GM19372 (cell line): ENCODE measurements at regions not wholly inside any gene's neighbourhood (a gene's known extent, or its start where the extent isn't known, plus 50 kb on each side); places are given as distances from the start of the nearest gene placed in this dataset.
"Not testable (repeated sequence)": the region's sequence is repeated elsewhere in the genome, so short reads cannot be mapped to it uniquely, and the experiment has no call there.

Experiments used
- ATAC-seq: cut with Tn5 transposase; IDR thresholded peaks from one replicate; pipeline ENCODE4 v1.9.1; 2021; ENCODE audit warnings: mild to moderate bottlenecking, low read depth, moderate library complexity; ENCODE audit not compliant: unreplicated experiment

DNA sequence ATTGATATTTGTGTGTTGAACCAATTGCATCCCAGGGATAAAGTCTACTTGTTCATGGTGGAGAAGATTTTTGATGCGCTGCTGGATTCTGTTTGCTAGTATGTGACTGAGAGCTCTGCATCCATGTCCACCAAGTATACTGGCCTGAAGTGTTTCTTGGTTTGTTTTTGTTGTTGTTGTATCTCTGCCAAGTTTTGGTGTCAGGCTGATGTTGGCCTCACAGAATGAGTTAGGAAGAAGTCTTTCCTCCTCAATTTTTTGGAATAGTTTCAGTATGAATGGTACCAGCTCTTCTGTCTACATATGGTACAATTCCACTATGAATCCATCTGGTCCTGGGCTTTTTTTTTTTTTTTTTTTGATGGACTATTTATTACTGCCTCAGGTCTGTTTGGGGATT is 50.9 kb upstream of the OSTN start:
- no peak for ATAC-seq

DNA sequence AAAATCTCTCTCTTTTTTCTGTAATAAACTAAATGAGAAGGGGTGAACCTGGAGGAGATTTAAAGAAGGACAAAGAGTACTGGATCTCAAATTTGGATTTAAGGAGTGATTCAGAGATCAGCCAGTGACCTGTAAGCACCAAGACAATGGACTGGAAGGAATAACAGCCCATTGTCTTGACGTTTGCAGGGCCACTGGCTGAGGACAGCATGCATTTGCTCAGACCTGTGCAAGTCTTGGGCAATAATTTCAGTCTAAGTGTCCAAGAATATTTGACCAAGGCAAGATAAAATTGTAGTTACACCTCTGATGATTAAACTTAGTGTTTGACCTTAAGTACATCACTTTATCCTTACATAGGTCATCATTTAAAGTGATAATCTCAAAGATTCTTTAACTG is 55.8 kb upstream of the OSTN start:
- no peak for ATAC-seq

DNA sequence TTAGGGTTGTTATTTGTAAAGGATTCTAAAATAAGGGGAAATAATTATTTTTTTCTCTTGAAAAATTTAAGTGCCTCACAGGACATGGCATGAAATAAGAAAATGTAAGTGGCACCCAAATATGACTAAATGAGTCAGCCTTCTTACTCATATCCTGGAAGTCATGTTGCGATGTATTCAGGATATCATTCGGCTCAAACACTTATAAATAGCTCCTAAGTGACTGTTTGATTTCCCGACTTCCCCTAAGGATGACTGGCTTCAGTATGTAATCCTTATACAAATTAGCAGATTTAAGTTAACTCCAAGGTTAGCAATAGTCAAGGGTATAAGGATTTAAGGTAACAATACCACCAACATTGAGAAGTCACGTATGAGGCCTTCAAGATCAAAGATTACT is 57.3 kb upstream of the OSTN start:
- no peak for ATAC-seq

DNA sequence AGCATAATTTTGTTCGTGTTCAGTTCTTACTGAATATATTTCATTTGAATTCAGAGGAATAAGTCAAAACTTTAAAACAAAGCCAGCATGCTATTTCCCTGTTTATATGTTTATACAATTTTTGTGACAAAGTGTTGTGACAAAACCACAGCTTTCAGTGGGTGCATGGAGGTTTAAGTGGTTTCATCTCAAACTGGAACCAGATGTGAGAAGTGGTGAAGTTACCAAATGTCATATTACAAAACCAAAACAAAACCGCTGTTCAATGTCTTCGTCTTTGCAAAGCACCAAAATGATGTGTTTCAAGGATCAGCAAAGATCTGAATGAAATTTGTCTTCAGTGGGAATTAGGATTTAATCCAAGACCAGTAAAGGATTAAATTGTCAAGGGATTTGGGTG is 59.3 kb upstream of the OSTN start:
- ATAC-seq = peak; percentile 56

DNA sequence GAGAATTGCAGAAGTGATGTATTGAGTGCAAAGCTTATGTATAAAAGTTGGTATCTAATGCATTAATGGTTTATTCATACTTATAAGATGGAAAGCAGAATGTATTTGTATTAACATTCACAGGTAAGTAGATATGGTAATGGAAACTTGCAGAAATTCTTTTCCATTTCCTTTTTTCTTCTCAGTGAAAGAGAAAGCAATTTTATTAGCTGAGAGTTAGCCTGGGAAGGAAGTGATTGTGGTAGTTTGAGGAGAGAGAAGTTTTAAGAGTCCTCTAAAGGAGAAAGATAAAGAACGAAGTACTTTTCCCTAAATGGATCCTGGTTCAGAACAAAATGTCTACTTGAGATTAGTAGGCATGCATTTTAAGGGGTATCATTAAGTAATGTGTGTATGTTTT is 60.1 kb upstream of the OSTN start:
- peak; percentile 31 for ATAC-seq

DNA sequence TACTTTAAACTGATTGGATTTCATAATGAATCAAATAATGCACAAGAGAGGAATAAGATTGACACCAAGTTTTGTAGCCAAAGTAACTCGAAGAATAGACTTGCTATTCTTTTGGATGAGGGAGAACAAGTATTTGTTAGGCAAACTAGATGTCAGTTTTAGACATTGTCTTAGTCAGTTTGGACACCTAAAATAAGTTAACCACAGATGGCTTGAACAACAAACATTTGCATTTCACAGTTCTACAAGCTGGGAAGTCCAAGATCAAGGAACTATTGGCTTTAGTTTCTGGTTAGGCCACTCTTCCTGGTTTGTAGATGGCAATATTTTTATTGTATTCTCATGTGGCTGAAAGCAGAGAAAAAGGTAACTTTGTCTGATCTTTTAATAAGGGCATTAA is 61.3 kb upstream of the OSTN start:
- ATAC-seq = no peak

DNA sequence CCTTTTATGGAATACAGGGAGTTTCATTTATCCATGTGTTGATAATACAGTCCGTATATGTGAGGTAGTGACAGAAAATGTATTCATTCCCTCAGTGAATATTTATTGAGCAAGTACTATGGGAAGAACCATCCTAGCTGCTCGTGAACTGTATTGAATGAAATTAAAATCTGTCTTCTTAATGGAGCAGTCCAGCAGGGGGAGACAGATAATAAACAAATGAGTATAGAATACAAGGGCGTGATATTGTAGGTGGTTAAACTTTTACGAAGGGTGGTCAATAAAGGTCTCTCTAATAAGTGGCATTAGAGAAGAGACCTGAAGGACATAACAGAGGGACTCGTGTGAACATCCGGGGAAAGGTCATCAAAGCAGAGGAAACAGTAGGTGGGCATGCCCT is 62.7 kb upstream of the OSTN start:
- ATAC-seq = no peak

DNA sequence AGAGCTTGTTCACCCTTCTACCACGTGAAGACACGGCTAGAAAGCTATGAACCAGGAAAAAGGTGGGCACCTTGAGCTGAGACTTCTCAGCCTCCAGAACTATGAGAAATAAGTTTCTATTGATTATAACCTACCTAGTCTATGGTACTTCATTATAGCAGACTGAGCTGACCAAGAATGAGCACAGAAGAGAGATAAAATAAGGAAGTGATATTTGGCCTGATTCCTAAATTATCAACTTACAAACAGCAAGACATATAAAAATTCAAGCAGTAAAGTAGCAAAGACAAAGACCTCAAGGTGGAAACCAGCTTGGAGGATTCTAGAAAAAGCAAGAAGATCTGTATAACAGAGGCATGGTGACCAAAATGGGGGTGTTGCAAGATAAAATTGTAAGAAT is 63.9 kb upstream of the OSTN start:
- ATAC-seq = no peak

DNA sequence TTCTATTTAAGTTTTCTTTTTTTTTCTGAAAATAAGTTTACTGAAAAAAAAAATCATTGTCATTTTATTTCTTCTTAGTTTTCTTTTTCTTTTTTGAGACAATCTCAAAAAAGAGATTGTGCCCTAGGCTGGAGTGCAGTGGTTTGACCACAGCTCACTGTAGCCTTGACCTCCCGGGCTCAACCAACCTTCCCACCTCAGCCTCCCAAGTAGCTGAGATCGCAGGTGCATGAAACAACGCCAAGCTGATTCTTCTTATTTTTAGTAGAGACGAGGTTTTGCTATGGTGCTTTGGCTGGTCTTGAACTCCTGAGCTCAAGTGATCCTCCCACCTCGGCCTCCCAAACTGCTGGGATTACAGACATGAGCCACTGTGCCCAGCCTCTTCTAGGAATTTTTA is 65.7 kb upstream of the OSTN start:
- ATAC-seq = no peak

DNA sequence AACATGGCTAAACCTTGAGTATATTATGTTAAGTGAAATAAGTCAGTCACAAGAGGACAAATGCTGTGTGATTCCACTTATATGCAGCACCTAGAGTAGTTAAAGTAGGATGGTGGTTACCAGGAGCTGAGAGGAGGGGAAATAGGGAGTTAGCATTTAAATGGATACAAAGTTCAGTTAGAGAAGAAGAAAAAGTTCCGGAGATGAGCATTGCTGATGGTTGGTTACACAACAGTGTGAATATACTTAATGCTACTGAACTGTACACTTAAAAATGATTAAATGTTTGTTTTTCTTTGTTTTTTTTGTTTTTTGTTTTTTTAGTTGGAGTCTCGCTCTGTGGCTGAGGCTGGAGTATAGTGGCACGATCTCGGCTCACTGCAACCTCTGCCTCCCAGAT is 67.7 kb upstream of the OSTN start:
- no peak for ATAC-seq

DNA sequence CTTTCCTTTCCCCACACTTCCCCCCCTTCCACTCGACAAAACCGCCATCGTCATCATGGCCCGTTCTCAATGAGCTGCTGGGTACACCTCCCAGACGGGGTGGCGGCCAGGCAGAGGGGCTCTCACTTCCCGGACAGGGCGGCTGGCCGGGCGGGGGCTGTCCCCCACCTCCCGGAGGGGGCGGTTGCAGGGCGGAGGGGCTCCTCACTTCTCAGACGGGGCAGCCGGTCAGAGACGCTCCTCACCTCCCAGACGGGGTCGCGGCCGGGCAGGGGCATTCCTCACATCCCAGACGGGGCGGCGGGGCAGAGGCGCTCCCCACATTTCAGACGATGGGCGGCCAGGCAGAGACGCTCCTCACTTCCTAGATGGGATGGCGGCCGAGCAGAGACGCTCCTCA is 74.2 kb upstream of the OSTN start:
- not testable (repeated sequence) for ATAC-seq

DNA sequence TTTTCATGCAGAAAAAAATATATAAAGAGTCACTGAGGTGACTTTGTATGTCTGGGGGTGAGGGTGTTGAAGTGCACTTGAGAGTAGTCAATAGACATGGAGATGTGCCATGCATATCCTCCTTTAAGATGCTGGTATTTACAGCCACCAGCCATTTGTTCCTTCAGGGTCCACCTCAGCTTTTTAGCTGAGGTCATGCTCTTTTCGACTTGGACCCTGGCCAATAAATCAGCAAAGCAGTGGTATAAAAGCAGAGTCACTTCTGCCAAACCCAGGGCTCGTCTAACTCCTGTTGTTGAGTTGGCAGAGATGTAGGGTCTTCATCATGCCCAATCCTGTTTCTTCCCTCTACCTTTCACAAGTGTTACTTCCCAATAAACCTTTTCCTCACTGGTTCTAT is 75.1 kb upstream of the OSTN start:
- ATAC-seq = no peak

DNA sequence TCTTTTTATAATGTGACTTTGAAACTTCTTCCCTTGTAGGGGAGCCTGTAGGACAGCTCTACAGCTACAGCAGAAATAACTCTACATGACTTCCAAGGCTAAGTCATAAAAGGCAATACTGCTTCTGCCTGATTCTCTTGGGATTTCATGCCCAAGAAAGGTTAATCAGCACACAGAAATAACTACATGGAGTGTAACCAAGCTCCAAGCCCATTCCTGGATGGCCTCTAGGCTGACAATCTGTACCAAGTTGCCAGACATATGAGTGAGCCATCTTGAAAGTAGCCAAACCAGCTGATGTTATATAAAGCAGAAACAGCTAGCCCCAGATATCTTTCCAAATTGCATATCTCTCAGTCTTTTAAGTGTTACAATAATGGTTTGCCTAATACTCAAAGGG is 75.8 kb upstream of the OSTN start:
- no peak for ATAC-seq

DNA sequence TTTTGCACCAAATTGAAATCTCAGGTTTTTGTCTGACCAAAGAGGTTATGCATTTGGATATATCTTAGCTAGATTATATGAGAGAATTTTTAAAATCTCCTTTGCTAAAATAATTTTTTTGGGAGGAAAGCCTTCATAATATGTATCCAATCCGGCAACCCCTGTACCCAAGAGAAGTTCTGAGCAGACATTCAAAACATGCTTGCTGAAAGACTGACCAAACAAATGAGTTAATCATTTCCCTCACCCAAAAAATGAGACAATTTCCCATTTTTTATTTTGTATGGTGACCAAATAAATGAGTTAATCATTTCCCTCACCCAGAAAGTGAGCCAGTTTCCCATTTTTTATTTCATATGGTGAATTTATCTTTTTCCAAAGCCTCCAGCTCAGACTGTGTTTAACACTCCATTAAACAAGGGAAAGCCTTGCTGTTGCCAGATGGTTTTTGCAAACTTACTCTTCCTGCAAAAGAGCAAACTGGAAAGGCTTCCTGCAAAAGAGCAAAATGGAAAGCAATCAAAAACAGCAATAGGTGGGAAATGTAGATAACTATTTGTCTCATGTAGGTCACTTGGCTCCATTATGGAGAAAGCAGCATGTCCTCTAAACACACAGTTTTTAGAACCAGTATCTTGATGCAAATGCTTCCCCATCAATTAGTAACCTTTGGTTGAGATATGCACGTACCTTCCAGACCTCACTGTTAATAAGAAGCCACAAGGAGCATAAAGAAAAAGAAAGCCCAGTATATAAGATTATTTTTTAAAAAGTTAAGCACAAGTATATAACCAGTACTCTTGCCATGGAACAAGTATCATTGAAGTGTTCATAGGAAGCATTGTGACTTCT is 78.4 kb upstream of the OSTN start:
- no peak for ATAC-seq

DNA sequence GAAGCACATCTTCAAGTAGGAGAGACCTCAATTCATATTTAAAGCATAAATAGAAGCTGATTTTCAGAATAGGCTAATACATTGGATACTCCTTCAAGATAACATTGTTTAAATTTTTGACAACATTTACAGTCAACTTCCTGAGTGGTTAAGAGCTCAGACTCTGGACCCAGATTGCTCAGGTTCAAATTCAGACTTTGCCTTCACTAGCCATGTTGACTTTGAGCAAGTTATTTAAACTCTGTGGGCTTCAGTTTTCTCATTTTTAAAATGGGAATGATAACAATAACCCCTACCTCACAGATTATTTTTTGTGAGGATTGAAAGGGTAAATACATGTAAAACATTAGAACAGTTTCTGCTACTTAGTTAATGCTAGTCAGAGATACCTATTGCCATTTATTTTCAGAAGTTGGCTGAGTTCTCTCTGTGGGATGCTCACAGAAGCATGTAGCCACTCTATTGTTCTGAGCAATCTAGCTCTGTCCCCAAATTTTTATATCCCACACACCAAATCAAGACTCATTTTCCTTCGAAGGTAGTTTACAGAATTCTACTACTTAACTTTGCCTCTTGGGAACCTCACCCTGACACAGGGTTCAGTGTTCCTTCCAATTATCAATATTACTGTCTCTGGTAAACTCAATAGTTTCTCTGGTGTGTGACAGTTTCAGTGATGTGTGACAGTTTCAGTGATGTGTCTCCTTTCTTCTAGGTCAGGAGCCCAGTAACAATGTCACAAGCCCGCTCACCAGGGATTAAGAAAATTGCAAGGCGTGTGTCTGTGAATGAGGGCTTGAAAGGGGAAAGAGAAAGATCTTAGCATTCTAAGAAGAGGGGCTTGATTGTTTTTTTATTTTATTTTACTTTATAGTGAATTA is 79.4 kb upstream of the OSTN start:
- ATAC-seq = no peak

DNA sequence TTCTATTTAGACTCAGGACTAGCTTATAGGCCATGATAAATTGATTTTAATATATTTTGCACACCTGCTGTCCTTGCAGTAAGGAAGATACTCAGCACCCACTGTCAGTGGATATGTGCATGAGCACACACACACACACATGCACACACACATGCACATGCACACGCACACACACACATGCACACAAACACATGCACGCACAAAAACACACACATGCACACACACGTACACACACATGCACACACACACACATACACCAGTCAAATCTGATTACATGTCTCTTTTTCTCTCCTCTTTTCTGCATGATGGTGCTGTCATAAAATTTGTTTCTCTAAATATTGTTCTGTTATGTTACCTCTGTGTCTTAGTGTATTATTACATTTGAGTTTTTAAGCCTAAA is 87.3 kb upstream of the OSTN start:
- no peak for ATAC-seq

DNA sequence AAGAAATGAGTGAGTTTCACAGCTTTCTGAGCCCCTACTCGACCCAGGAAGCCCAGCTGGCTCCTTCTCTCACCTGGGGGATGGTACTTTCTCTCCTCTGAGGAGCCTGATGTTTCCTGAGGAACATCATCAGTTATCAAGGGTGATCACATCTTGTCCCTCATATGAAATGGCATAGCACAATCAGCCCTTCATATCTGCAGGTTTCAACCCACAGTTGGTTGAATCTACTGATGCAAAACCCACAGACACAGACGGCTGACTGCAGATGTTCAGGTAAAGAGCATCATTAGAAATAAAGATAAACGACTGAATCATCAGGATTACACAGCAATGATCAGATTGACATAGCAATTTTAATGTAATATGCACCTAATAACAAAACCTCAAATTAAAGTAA is 93.6 kb upstream of the OSTN start:
- ATAC-seq = no peak

DNA sequence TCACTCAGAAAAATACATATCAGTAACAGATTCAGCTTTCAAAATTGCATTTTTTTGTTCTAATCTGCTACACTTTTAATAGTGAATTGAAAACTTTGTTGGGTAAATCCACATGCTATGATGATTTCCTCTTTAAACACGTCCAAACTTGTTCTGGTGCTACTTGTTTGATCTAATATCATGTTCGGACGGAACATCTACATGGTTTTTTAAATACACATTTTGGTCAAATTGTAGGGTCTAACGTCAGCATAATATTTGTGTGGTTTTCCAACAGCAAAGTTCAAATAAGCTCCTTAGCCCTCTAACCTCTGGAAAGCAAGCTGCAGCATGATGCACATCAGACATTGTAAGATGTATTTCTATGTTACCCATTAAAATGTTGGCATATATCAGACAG is 98.5 kb upstream of the OSTN start:
- ATAC-seq = no peak

DNA sequence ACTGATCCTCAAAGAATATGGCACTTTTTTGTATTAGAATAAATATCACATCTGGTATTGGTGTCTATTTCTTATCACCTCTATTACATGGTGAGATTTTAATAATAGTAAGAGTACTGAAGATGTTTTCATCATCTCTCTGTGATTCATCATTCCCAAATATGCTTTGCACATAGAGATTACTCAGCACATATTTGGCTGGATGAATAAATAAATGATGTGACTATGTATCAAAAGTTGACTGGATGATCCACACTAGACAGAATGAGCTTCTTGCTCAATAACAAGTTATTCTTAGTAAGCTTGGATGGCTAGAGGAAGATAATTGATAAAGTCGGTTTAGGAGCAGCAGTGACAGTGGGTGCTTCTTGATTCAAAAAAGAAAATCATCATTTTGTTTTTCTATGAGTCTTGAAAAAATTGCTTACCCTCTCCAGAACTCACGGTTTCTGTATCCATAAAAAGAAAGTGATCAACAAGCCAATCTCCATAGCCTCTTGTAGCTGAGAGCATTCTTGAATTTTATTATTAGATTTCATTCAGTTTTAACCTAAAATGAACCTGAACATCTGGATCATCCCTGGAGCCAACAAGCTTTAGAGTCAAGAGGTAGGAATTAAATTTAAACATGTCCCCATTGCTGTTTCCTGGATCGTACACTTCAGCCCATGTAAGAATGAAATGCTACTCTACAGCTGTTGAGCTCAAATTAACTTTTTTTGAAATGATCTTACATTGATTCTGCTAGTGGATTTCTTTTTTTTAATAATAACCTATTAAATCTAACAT is 104.8 kb upstream of the OSTN start:
- no peak for ATAC-seq

DNA sequence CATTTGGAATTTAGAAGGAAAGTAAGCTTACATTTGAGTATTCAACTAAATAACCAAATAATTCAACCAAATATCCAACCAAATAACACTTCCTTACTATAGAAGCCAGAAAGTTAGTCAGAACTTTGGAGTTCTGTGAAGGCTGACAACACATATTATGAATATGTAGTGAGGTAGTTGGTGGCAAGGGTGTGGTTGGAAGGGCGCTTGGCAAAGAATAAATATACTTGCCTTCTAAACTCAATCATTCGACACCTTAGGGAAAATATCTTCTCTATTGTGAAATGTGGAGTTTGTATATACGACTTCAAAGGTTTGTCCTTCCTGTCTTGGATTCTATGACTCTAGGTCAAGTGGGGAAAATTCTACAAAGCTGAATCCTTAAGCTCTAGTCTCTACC is 111.7 kb upstream of the OSTN start:
- no peak for ATAC-seq

DNA sequence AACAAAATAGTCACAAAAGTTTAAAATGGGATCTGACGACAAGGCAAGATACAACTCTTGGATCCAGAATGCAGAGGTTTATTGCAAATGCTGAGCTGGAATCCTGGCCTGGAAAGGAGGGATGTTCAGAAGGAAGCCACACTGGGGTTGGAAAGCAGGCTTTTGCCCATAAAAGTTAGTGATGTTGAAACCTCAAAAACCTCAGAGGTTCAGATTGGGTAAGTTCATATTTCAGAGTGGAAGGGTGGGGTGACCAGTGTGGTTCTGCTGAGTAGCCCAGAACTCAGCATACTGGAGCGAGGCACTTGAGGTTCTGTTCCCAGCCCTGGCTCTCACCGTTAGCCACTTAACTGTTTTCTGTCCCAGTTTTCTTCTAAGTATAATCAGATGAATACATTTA is 114.0 kb upstream of the OSTN start:
- no peak for ATAC-seq
